Suprapubic skin (tissue), 4 donors: ENCODE measurements at regions not wholly inside any gene's neighbourhood (a gene's known extent, or its start where the extent isn't known, plus 50 kb on each side); places are given as distances from the start of the nearest gene placed in this dataset.

ENCODE experiments used
- EP300 ChIP-seq: sonication (generic); formaldehyde crosslinking; IDR thresholded peaks from one replicate; pipeline ENCODE4 v1.6.1; 2017; ENCODE audit warnings: antibody characterized with exemption
- POLR2AphosphoS5 ChIP-seq, 3 donors: sonication (generic); formaldehyde crosslinking; IDR thresholded peaks; one replicate each; pipeline ENCODE4 v1.6.1; 2017; ENCODE audit warnings: antibody characterized with exemption in 3 of 3
- TF ChIP-seq, protein P1 (sequence below), 2 donors: fragments of 200-600 bp in 1 of 2; fragments of 450-650 bp in 1 of 2; sonication (generic) in 1 of 2; IDR thresholded peaks; one replicate each; pipeline ENCODE4 v1.5.1; 2016 to 2019; ENCODE audit warnings: antibody characterized with exemption in 2 of 2, mild to moderate bottlenecking in 1 of 2, moderate library complexity in 1 of 2

DNA sequence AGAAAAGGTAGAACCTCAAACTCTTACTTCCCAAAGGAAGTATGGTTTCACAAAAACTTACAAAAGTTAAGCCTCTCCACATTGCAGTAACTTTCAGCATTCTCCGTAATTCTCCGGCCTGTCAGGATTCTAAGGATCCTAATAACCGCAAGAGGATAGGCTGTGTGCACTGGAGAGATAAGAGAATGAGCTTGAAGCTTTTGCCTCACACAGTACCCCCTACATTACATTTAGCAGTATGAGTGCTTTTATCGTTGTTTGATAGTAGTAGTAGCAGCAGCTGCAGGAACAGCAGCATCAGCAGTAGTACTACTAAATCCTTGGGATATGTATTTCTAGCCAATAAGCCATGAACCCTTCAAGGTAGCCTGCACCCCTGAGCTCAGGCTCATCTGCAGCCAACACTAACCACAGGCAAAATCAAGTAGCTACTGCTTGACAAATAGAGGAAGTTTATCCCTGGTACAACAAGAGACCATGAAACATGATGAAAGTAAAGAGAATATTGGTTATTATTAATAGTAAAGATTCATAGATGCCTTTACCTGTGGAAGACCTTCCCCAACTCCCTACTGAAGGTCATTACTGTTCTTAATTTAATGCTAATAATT is 222.6 kb upstream of the CNTNAP2 start:
- TF ChIP-seq POLR2AphosphoS5 (IDR thresholded peaks at IDR 0.05) (no peak), EP300 (no peak)
- TF ChIP-seq, protein P1, sequence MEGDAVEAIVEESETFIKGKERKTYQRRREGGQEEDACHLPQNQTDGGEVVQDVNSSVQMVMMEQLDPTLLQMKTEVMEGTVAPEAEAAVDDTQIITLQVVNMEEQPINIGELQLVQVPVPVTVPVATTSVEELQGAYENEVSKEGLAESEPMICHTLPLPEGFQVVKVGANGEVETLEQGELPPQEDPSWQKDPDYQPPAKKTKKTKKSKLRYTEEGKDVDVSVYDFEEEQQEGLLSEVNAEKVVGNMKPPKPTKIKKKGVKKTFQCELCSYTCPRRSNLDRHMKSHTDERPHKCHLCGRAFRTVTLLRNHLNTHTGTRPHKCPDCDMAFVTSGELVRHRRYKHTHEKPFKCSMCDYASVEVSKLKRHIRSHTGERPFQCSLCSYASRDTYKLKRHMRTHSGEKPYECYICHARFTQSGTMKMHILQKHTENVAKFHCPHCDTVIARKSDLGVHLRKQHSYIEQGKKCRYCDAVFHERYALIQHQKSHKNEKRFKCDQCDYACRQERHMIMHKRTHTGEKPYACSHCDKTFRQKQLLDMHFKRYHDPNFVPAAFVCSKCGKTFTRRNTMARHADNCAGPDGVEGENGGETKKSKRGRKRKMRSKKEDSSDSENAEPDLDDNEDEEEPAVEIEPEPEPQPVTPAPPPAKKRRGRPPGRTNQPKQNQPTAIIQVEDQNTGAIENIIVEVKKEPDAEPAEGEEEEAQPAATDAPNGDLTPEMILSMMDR (IDR thresholded peaks at IDR 0.05), result no peak
